HFF-Myc (cell line): ENCODE measurements at regions not wholly inside any gene's neighbourhood (a gene's known extent, or its start where the extent isn't known, plus 50 kb on each side); places are given as distances from the start of the nearest gene placed in this dataset.

ENCODE experiments used
- DNase-seq: peaks from one replicate; pipeline ENCODE4 v3.0.0-alpha.2; 2011; ENCODE audit warnings: low read depth; ENCODE audit errors: extremely low read depth
- H3K4me3 ChIP-seq: replicated peaks from 2 replicates; pipeline ENCODE4 v1.5.1; 2011; ENCODE audit warnings: low read depth, mild to moderate bottlenecking, control low read depth, low read length
- CTCF ChIP-seq: IDR thresholded peaks from 2 replicates; pipeline ENCODE4 v1.5.1; 2012; ENCODE audit warnings: mild to moderate bottlenecking, low read depth, low read length, control low read depth; ENCODE audit errors: missing control alignments

- H3K4me3 ChIP-seq = no peak overlapping the region
- TF ChIP-seq CTCF = peak; percentile 3
- DNase-seq = no peak
Measured at GRCh38 chr3:72263223-72263990, 478.5 kb upstream of the PROK2 start.

GRCh38 chr3:72262736-72263135 is 477.8 kb upstream of the PROK2 start:
- no peak overlapping the region for H3K4me3 ChIP-seq
- TF ChIP-seq CTCF = no peak
- DNase-seq = no peak

- DNase-seq = no peak
- no peak for TF ChIP-seq CTCF
- H3K4me3 ChIP-seq = no peak overlapping the region
Measured at GRCh38 chr3:72261566-72262564, 476.9 kb upstream of the PROK2 start.

GRCh38 chr3:72260588-72260910 is 475.6 kb upstream of the PROK2 start:
- no peak overlapping the region for H3K4me3 ChIP-seq
- DNase-seq = no peak
- TF ChIP-seq CTCF = no peak

GRCh38 chr3:72259755-72260587 is 475.0 kb upstream of the PROK2 start:
- no peak for DNase-seq
- TF ChIP-seq CTCF = no peak
- no peak overlapping the region for H3K4me3 ChIP-seq

GRCh38 chr3:72258361-72259141 is 473.6 kb upstream of the PROK2 start:
- no peak for TF ChIP-seq CTCF
- no peak for DNase-seq
- no peak overlapping the region for H3K4me3 ChIP-seq
